K562 (cell line): ENCODE measurements at regions not wholly inside any gene's neighbourhood (a gene's known extent, or its start where the extent isn't known, plus 50 kb on each side); places are given as distances from the start of the nearest gene placed in this dataset.

ENCODE experiments used
- ARID2 ChIP-seq: fragments of 450-650 bp; IDR thresholded peaks from 2 replicates; pipeline ENCODE4 v1.6.1; 2017; ENCODE audit warnings: antibody characterized with exemption, mild to moderate bottlenecking
- CBFA2T3 ChIP-seq: fragments of 450-650 bp; IDR thresholded peaks from 2 replicates; pipeline ENCODE4 v1.6.1; 2017
- CEBPG ChIP-seq, 3 experiments: fragments of 200-800 bp in 1 of 3; sonication (Bioruptor generic) in 1 of 3; sonication (generic) in 1 of 3; formaldehyde crosslinking in 1 of 3; IDR thresholded peaks in 2 of 3; conservative IDR thresholded peaks in 1 of 3; 2 replicates each; pipeline versions ENCODE4 v1.6.1 to v1.8.0; 2016 to 2022; ENCODE audit warnings: missing compliant biosample characterization in 2 of 3, missing genetic modification characterization in 2 of 3, mild to moderate bottlenecking in 1 of 3, missing genetic modification reagents in 1 of 3
- EP400 ChIP-seq: fragments of 450-650 bp; IDR thresholded peaks from 2 replicates; pipeline ENCODE4 v1.6.1; 2017; ENCODE audit warnings: antibody characterized with exemption, mild to moderate bottlenecking, moderate library complexity
- FOXK2 ChIP-seq, 2 experiments: fragments of 450-650 bp; IDR thresholded peaks in 1 of 2; conservative IDR thresholded peaks in 1 of 2; 2 replicates each; pipeline ENCODE4 v1.6.1; 2016; ENCODE audit warnings: low read depth in 2 of 2, mild to moderate bottlenecking in 1 of 2
- KLF6 ChIP-seq: fragments of 250-450 bp; sonication (Bioruptor Pico); IDR thresholded peaks from 2 replicates; pipeline ENCODE4 v1.4.0; 2020; ENCODE audit warnings: mild to moderate bottlenecking, moderate library complexity, borderline replicate concordance
- RBFOX2 ChIP-seq: fragments of 200-400 bp; formaldehyde crosslinking; IDR thresholded peaks from 2 replicates; pipeline ENCODE4 v1.6.1; 2017; ENCODE audit warnings: low read depth, mild to moderate bottlenecking, low read length, moderate library complexity
- SNIP1 ChIP-seq: fragments of 450-650 bp; IDR thresholded peaks from 2 replicates; pipeline ENCODE4 v1.7.1; 2017; ENCODE audit warnings: low read depth, mild to moderate bottlenecking
- SP2 ChIP-seq: IDR thresholded peaks from 2 replicates; pipeline ENCODE4 v1.6.1; 2011; ENCODE audit warnings: mild to moderate bottlenecking, low read depth, low read length, moderate library complexity; ENCODE audit not compliant: poor library complexity, severe bottlenecking; ENCODE audit errors: extremely low read depth
- ZNF12 ChIP-seq: sonication (generic); formaldehyde crosslinking; IDR thresholded peaks from 2 replicates; pipeline ENCODE4 v1.4.0; 2020; ENCODE audit warnings: mild to moderate bottlenecking, missing genetic modification reagents
- ZNF212 ChIP-seq: fragments of 450-650 bp; formaldehyde crosslinking; IDR thresholded peaks from 2 replicates; pipeline ENCODE4 v1.4.0; 2020; ENCODE audit warnings: mild to moderate bottlenecking
- ZNF644 ChIP-seq: fragments of 200-800 bp; sonication (Bioruptor generic); IDR thresholded peaks from 2 replicates; pipeline ENCODE4 v1.6.1; 2016; ENCODE audit warnings: low read depth, missing genetic modification characterization, missing compliant biosample characterization
- TF ChIP-seq, protein P1 (sequence below): sonication (generic); formaldehyde crosslinking; IDR thresholded peaks from 2 replicates; pipeline ENCODE4 v1.8.1; 2023; ENCODE audit warnings: mild to moderate bottlenecking, missing genetic modification reagents
- TF ChIP-seq, protein P2 (sequence below): sonication (generic); formaldehyde crosslinking; IDR thresholded peaks from 2 replicates; pipeline ENCODE4 v1.9.0; 2022; ENCODE audit warnings: mild to moderate bottlenecking, missing genetic modification reagents
- TF ChIP-seq, protein P3 (sequence below): fragments of 450-650 bp; IDR thresholded peaks from one replicate; pipeline ENCODE4 v1.6.1; 2018; ENCODE audit warnings: mild to moderate bottlenecking, moderate library complexity; ENCODE audit not compliant: partially characterized antibody
- TF ChIP-seq, protein P4 (sequence below): fragments of 250-450 bp; sonication (Bioruptor Pico); IDR thresholded peaks from 2 replicates; pipeline ENCODE4 v1.5.0; 2021

DNA sequence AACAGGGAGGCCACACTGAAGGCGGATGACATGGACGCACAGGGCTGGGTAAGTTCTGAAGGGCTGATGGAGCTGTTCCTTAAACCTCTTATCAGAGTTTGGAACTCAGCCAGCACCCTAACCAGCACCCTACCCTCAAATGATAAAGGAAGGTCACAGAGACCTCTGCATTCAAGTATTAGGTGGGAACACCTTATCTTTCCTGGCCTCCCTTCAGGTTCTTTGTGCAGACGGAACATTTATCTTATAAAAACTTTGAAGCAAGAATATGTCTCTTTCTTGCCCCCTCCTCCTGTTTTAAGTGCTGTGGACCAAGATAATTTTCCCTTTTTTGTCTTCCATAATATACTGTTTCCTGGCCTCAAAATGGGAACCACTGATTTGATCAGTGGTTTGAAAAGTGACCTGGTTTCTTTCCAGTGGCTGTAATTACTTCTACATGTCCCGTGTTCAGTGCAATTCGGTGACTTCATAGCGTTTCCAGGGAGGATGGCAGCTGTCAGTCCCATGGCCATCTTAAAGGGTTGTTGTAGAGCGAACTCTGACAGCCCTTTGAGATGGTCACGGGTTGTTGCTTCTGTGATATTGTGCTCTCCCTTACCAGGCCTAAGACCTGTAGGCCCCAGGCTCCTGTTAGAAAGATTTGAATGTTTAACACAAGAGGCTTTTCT lies 213.2 kb upstream of the MYLIP start (continued):
- TF ChIP-seq KLF6 (CRISPR knock-in tag) (no peak), EP400 (no peak), ZNF12 (CRISPR knock-in tag) (no peak), ZNF644 (tag) (peak; percentile 67), CBFA2T3 (peak; percentile 97), SNIP1 (no peak), SP2 (no peak), FOXK2 (conservative IDR thresholded peaks at IDR 0.05 in 1 of 2, IDR thresholded peaks at IDR 0.05 in 1 of 2; ENCODE audit: low read depth in 2 of 2) (peak in 1 of 2 experiments; percentile 66; a peak in 3 of 4 replicates), RBFOX2 (no peak), ARID2 (no peak), CEBPG (CRISPR knock-in tag; IDR thresholded peaks at IDR 0.05) (no peak), CEBPG (tag; conservative IDR thresholded peaks at IDR 0.05 in 1 of 2, IDR thresholded peaks at IDR 0.05 in 1 of 2) (no peak), ZNF212 (no peak; the same call in 1 of the 2 replicates)
- TF ChIP-seq, protein P1, sequence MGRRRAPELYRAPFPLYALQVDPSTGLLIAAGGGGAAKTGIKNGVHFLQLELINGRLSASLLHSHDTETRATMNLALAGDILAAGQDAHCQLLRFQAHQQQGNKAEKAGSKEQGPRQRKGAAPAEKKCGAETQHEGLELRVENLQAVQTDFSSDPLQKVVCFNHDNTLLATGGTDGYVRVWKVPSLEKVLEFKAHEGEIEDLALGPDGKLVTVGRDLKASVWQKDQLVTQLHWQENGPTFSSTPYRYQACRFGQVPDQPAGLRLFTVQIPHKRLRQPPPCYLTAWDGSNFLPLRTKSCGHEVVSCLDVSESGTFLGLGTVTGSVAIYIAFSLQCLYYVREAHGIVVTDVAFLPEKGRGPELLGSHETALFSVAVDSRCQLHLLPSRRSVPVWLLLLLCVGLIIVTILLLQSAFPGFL (CRISPR knock-in tag): no peak
- TF ChIP-seq, protein P2, sequence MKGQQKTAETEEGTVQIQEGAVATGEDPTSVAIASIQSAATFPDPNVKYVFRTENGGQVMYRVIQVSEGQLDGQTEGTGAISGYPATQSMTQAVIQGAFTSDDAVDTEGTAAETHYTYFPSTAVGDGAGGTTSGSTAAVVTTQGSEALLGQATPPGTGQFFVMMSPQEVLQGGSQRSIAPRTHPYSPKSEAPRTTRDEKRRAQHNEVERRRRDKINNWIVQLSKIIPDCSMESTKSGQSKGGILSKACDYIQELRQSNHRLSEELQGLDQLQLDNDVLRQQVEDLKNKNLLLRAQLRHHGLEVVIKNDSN (CRISPR knock-in tag): no peak
- TF ChIP-seq, protein P3, sequence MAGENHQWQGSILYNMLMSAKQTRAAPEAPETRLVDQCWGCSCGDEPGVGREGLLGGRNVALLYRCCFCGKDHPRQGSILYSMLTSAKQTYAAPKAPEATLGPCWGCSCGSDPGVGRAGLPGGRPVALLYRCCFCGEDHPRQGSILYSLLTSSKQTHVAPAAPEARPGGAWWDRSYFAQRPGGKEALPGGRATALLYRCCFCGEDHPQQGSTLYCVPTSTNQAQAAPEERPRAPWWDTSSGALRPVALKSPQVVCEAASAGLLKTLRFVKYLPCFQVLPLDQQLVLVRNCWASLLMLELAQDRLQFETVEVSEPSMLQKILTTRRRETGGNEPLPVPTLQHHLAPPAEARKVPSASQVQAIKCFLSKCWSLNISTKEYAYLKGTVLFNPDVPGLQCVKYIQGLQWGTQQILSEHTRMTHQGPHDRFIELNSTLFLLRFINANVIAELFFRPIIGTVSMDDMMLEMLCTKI: no peak
- TF ChIP-seq, protein P4, sequence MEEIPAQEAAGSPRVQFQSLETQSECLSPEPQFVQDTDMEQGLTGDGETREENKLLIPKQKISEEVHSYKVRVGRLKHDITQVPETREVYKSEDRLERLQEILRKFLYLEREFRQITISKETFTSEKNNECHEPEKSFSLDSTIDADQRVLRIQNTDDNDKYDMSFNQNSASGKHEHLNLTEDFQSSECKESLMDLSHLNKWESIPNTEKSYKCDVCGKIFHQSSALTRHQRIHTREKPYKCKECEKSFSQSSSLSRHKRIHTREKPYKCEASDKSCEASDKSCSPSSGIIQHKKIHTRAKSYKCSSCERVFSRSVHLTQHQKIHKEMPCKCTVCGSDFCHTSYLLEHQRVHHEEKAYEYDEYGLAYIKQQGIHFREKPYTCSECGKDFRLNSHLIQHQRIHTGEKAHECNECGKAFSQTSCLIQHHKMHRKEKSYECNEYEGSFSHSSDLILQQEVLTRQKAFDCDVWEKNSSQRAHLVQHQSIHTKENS: no peak
